Effector memory CD4-positive, alpha-beta T cell (primary cell): ENCODE measurements at regions not wholly inside any gene's neighbourhood (a gene's known extent, or its start where the extent isn't known, plus 50 kb on each side); places are given as distances from the start of the nearest gene placed in this dataset.

Experiments
- DNase-seq, 3 donors: peaks; one replicate each; pipeline ENCODE4 v3.0.0-alpha.2; 2020
- H3K27ac ChIP-seq: 2 replicates; pipeline ENCODE4 v1.7.0; 2013; ENCODE audit warnings: mild to moderate bottlenecking, low read length, moderate library complexity; ENCODE audit not compliant: insufficient read depth, poor library complexity, severe bottlenecking
- H3K27me3 ChIP-seq: replicated peaks from 2 replicates; pipeline ENCODE4 v1.7.0; 2013; ENCODE audit warnings: mild to moderate bottlenecking, low read length; ENCODE audit not compliant: insufficient read depth, control insufficient read depth, poor library complexity, severe bottlenecking
- H3K36me3 ChIP-seq: 2 replicates; pipeline ENCODE4 v1.7.0; 2013; ENCODE audit warnings: mild to moderate bottlenecking, low read length, moderate library complexity; ENCODE audit not compliant: control insufficient read depth, insufficient read depth
- H3K4me1 ChIP-seq: 2 replicates; pipeline ENCODE4 v1.7.0; 2013; ENCODE audit warnings: low read length, mild to moderate bottlenecking; ENCODE audit not compliant: control insufficient read depth, insufficient read depth, poor library complexity, severe bottlenecking
- H3K4me3 ChIP-seq: 2 replicates; pipeline ENCODE4 v1.7.0; 2013; ENCODE audit warnings: low read length, low read depth, mild to moderate bottlenecking; ENCODE audit not compliant: insufficient read depth, poor library complexity, severe bottlenecking
- H3K9me3 ChIP-seq: 2 replicates; pipeline ENCODE4 v1.7.0; 2013; ENCODE audit warnings: mild to moderate bottlenecking, low read length, moderate library complexity; ENCODE audit not compliant: control insufficient read depth

GRCh38 chr6:165092881-165093595 lies 216.4 kb downstream of the C6orf118 start:
- no peaks in the 10 kb centered on the region for H3K9me3 ChIP-seq
- no peaks in the 10 kb centered on the region for H3K27me3 ChIP-seq
- DNase-seq: no peak
- H3K27ac ChIP-seq: no peak overlapping the region
- no peaks in the 10 kb centered on the region for H3K4me1 ChIP-seq
- H3K4me3 ChIP-seq: no peak overlapping the region
- H3K36me3 ChIP-seq: no peaks in the 10 kb centered on the region

GRCh38 chr6:165091121-165091785 lies 218.2 kb downstream of the C6orf118 start:
- H3K36me3 ChIP-seq: no peaks in the 10 kb centered on the region
- no peaks in the 10 kb centered on the region for H3K4me1 ChIP-seq
- DNase-seq: no peak
- no peaks in the 10 kb centered on the region for H3K27me3 ChIP-seq
- no peaks in the 10 kb centered on the region for H3K9me3 ChIP-seq
- no peak overlapping the region for H3K27ac ChIP-seq
- no peak overlapping the region for H3K4me3 ChIP-seq

GRCh38 chr6:165090242-165090641 lies 219.2 kb downstream of the C6orf118 start:
- DNase-seq: no peak
- no peak overlapping the region for H3K27ac ChIP-seq
- no peak overlapping the region for H3K4me3 ChIP-seq
- H3K9me3 ChIP-seq: no peaks in the 10 kb centered on the region
- no peaks in the 10 kb centered on the region for H3K4me1 ChIP-seq
- no peaks in the 10 kb centered on the region for H3K27me3 ChIP-seq
- H3K36me3 ChIP-seq: no peaks in the 10 kb centered on the region

GRCh38 chr6:165086814-165087213 lies 222.6 kb downstream of the C6orf118 start:
- Histone ChIP-seq H3K4me3 (no peak overlapping the region), H3K27me3 (no peaks in the 10 kb centered on the region), H3K27ac (no peak overlapping the region), H3K36me3 (no peaks in the 10 kb centered on the region), H3K4me1 (no peaks in the 10 kb centered on the region), H3K9me3 (no peaks in the 10 kb centered on the region)
- no peak for DNase-seq

- Histone ChIP-seq H3K36me3 (no peaks in the 10 kb centered on the region), H3K27ac (no peak overlapping the region), H3K4me1 (no peaks in the 10 kb centered on the region), H3K4me3 (no peak overlapping the region), H3K9me3 (no peaks in the 10 kb centered on the region), H3K27me3 (no peaks in the 10 kb centered on the region)
- DNase-seq: no peak
Observed at GRCh38 chr6:165082636-165083035, 226.8 kb downstream of the C6orf118 start.

- Histone ChIP-seq H3K4me1 (no peaks in the 10 kb centered on the region), H3K4me3 (no peak overlapping the region), H3K9me3 (no peaks in the 10 kb centered on the region), H3K27me3 (no peaks in the 10 kb centered on the region), H3K36me3 (no peaks in the 10 kb centered on the region), H3K27ac (no peak overlapping the region)
- DNase-seq: no peak
Observed at GRCh38 chr6:165081944-165082532, 227.4 kb downstream of the C6orf118 start.

- Histone ChIP-seq H3K4me1 (no peaks in the 10 kb centered on the region), H3K36me3 (no peaks in the 10 kb centered on the region), H3K27ac (no peak overlapping the region), H3K9me3 (no peaks in the 10 kb centered on the region), H3K27me3 (no peaks in the 10 kb centered on the region), H3K4me3 (no peak overlapping the region)
- no peak for DNase-seq
Observed at GRCh38 chr6:165077876-165078275, 231.5 kb downstream of the C6orf118 start.

- Histone ChIP-seq H3K36me3 (no peaks in the 10 kb centered on the region), H3K9me3 (no peaks in the 10 kb centered on the region), H3K27ac (no peak overlapping the region), H3K4me3 (no peak overlapping the region), H3K27me3 (no peaks in the 10 kb centered on the region), H3K4me1 (no peaks in the 10 kb centered on the region)
- DNase-seq: no peak
Observed at GRCh38 chr6:165071906-165072305, 237.5 kb downstream of the C6orf118 start.

GRCh38 chr6:165060720-165061119 lies 248.7 kb downstream of the C6orf118 start:
- Histone ChIP-seq H3K36me3 (no peaks in the 10 kb centered on the region), H3K4me3 (no peak overlapping the region), H3K27ac (no peak overlapping the region), H3K27me3 (no peaks in the 10 kb centered on the region), H3K4me1 (no peaks in the 10 kb centered on the region), H3K9me3 (no peaks in the 10 kb centered on the region)
- DNase-seq: no peak

- Histone ChIP-seq H3K27ac (no peak overlapping the region), H3K9me3 (no peaks in the 10 kb centered on the region), H3K4me3 (no peak overlapping the region), H3K4me1 (no peaks in the 10 kb centered on the region), H3K36me3 (no peaks in the 10 kb centered on the region), H3K27me3 (no peaks in the 10 kb centered on the region)
- no peak for DNase-seq
Observed at GRCh38 chr6:165059032-165059431, 250.4 kb downstream of the C6orf118 start.
